ENCODE measurements at regions not wholly inside any gene's neighbourhood (a gene's known extent, or its start where the extent isn't known, plus 50 kb on each side); places are given as distances from the start of the nearest gene placed in this dataset.

DNA sequence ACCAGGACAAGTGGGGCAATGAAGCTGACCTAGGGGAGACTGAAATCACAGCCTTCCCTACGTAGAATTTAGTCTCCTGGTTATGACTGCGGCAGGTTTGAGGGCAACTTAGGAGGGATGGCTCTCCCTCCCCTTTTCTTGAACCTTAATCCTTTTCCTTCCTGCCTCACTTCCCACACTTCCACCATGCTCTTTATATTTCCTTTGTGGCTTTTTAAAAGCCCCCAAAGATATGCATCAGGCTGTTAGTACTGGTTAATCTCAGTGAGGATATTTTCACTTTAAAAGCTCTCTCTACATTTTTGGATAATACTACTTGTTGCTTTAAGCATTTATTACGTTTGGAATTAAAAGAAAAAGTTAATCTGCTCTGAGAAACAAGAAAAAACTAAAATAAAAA lies 339.2 kb downstream of the SOX2 start:
- DNase-seq (ENCODE audit: low read depth), result no peak
- no peak overlapping the region for H3K4me3 ChIP-seq (ENCODE audit: low read depth, low read length)
- TF ChIP-seq, protein P1, sequence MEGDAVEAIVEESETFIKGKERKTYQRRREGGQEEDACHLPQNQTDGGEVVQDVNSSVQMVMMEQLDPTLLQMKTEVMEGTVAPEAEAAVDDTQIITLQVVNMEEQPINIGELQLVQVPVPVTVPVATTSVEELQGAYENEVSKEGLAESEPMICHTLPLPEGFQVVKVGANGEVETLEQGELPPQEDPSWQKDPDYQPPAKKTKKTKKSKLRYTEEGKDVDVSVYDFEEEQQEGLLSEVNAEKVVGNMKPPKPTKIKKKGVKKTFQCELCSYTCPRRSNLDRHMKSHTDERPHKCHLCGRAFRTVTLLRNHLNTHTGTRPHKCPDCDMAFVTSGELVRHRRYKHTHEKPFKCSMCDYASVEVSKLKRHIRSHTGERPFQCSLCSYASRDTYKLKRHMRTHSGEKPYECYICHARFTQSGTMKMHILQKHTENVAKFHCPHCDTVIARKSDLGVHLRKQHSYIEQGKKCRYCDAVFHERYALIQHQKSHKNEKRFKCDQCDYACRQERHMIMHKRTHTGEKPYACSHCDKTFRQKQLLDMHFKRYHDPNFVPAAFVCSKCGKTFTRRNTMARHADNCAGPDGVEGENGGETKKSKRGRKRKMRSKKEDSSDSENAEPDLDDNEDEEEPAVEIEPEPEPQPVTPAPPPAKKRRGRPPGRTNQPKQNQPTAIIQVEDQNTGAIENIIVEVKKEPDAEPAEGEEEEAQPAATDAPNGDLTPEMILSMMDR (IDR thresholded peaks at IDR 0.05; ENCODE audit: control insufficient read depth, extremely low read depth, insufficient read depth), result no peak

- DNase-seq (ENCODE audit: low read depth), result no peak
- TF ChIP-seq, protein P1 (IDR thresholded peaks at IDR 0.05; ENCODE audit: control insufficient read depth, extremely low read depth, insufficient read depth), result no peak
Observed at GRCh38 chr3:182052332-182052731, 340.6 kb downstream of the SOX2 start.

DNA sequence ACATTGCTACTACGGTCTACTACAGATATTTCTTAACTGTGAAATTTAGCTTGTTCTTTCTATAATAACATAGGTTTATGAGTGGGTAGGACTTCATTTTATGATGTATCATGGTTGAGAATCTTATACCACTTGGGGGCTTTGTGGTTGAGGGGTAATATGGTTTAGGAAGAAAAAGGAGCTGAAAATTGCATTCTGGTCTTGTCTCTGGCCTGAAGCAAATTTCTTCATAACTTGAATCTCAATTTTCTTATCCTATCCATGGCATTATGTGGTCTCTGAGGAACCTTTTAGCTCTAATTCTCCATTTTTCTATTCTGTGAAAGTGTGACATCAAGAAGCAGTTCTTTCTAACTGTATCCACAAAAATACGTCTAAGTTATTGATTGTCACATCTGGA lies 341.0 kb downstream of the SOX2 start:
- TF ChIP-seq, protein P1 (IDR thresholded peaks at IDR 0.05; ENCODE audit: control insufficient read depth, extremely low read depth, insufficient read depth), result no peak
- DNase-seq (ENCODE audit: low read depth), result no peak
- H3K4me3 ChIP-seq (ENCODE audit: low read depth, low read length), result no peak overlapping the region

More at GRCh38 chr3:182052332-182052731, 340.6 kb downstream of the SOX2 start:
- H3K4me3 ChIP-seq (ENCODE audit: low read depth, low read length), result no peak overlapping the region

GRCh38 chr3:182058488-182058887 lies 346.8 kb downstream of the SOX2 start:
- no peak overlapping the region for H3K4me3 ChIP-seq (ENCODE audit: low read depth, low read length)
- TF ChIP-seq, protein P1 (IDR thresholded peaks at IDR 0.05; ENCODE audit: control insufficient read depth, extremely low read depth, insufficient read depth), result no peak
- DNase-seq (ENCODE audit: low read depth), result no peak

GRCh38 chr3:182063742-182064141 lies 352.0 kb downstream of the SOX2 start:
- no peak for DNase-seq (ENCODE audit: low read depth)
- H3K4me3 ChIP-seq (ENCODE audit: low read depth, low read length), result no peak overlapping the region
- TF ChIP-seq, protein P1 (IDR thresholded peaks at IDR 0.05; ENCODE audit: control insufficient read depth, extremely low read depth, insufficient read depth), result no peak

DNA sequence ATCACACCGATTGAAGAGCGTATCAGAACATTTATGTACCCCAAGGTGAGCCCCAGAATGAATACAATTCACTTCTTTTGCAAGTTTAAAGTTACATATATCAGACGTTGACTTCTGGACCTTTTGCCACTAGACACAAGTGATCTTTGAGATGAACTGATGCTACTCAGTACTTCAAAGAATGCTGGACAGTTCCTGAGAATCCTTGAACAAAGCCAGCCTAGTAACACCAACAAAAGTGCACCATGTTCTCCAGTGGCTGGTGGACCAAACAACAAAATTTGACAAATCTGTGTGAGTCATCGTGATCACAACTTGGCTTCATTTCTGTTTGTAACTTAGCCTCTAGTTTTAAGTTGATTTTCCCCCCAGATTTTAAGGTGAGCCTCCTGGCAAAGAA lies 355.7 kb downstream of the SOX2 start:
- TF ChIP-seq, protein P1 (IDR thresholded peaks at IDR 0.05; ENCODE audit: control insufficient read depth, extremely low read depth, insufficient read depth), result no peak

GRCh38 chr3:182078316-182078715 lies 366.6 kb downstream of the SOX2 start:
- no peak for DNase-seq (ENCODE audit: low read depth)
- no peak overlapping the region for H3K4me3 ChIP-seq (ENCODE audit: low read depth, low read length)
- TF ChIP-seq, protein P1 (IDR thresholded peaks at IDR 0.05; ENCODE audit: control insufficient read depth, extremely low read depth, insufficient read depth), result no peak

More for the DNA sequence above, 355.7 kb downstream of the SOX2 start:
- H3K4me3 ChIP-seq (ENCODE audit: low read depth, low read length), result no peak overlapping the region
- DNase-seq (ENCODE audit: low read depth), result no peak

Data from LNCaP clone FGC (cell line).